HEK293 (cell line): ENCODE measurements at regions not wholly inside any gene's neighbourhood (a gene's known extent, or its start where the extent isn't known, plus 50 kb on each side); places are given as distances from the start of the nearest gene placed in this dataset.

Experiments
- BCL11A ChIP-seq: fragments of 450-650 bp; formaldehyde crosslinking; IDR thresholded peaks from 2 replicates; pipeline ENCODE4 v1.5.1; 2016; ENCODE audit warnings: low read depth, missing biosample characterization, missing genetic modification characterization
- HOXC10 ChIP-seq: sonication (generic); formaldehyde crosslinking; IDR thresholded peaks from 2 replicates; pipeline ENCODE4 v1.8.1; 2023; ENCODE audit warnings: mild to moderate bottlenecking, missing genetic modification reagents
- IKZF3 ChIP-seq: fragments of 450-650 bp; IDR thresholded peaks from 2 replicates; pipeline ENCODE4 v1.5.0; 2018; ENCODE audit warnings: missing biosample characterization, mild to moderate bottlenecking, missing genetic modification characterization, moderate library complexity
- OSR2 ChIP-seq: fragments of 450-650 bp; formaldehyde crosslinking; IDR thresholded peaks from 2 replicates; pipeline ENCODE4 v1.5.1; 2016; ENCODE audit warnings: missing biosample characterization, missing genetic modification characterization
- PRDM4 ChIP-seq: fragments of 450-650 bp; formaldehyde crosslinking; IDR thresholded peaks from 2 replicates; pipeline ENCODE4 v1.5.1; 2017; ENCODE audit warnings: missing biosample characterization, missing genetic modification characterization
- SCRT1 ChIP-seq: fragments of 450-650 bp; formaldehyde crosslinking; IDR thresholded peaks from 2 replicates; pipeline ENCODE4 v1.5.1; 2016; ENCODE audit warnings: missing biosample characterization, missing genetic modification characterization, borderline replicate concordance
- ZFHX2 ChIP-seq: fragments of 450-650 bp; formaldehyde crosslinking; conservative IDR thresholded peaks from 2 replicates; pipeline ENCODE4 v1.5.1; 2016; ENCODE audit warnings: missing biosample characterization, missing genetic modification characterization
- ZFP37 ChIP-seq: fragments of 450-650 bp; formaldehyde crosslinking; IDR thresholded peaks from 2 replicates; pipeline ENCODE4 v1.5.1; 2016; ENCODE audit warnings: missing biosample characterization, missing genetic modification characterization
- ZNF112 ChIP-seq: fragments of 450-650 bp; formaldehyde crosslinking; IDR thresholded peaks from 2 replicates; pipeline ENCODE4 v1.5.0; 2017; ENCODE audit warnings: missing biosample characterization, missing genetic modification characterization
- ZNF114 ChIP-seq: fragments of 450-650 bp; formaldehyde crosslinking; IDR thresholded peaks from 2 replicates; pipeline ENCODE4 v1.5.0; 2017; ENCODE audit warnings: missing biosample characterization, missing genetic modification characterization
- ZNF133 ChIP-seq: fragments of 450-650 bp; formaldehyde crosslinking; IDR thresholded peaks from 2 replicates; pipeline ENCODE4 v1.5.1; 2016; ENCODE audit warnings: missing biosample characterization, missing genetic modification characterization
- ZNF157 ChIP-seq: fragments of 450-650 bp; formaldehyde crosslinking; IDR thresholded peaks from 2 replicates; pipeline ENCODE4 v1.5.1; 2016; ENCODE audit warnings: missing biosample characterization, missing genetic modification characterization
- ZNF280D ChIP-seq: fragments of 450-650 bp; formaldehyde crosslinking; IDR thresholded peaks from 2 replicates; pipeline ENCODE4 v1.5.1; 2016; ENCODE audit warnings: missing biosample characterization, missing genetic modification characterization
- ZNF292 ChIP-seq: fragments of 450-650 bp; formaldehyde crosslinking; IDR thresholded peaks from 2 replicates; pipeline ENCODE4 v1.5.1; 2016; ENCODE audit warnings: low read depth, missing biosample characterization, missing genetic modification characterization, borderline replicate concordance
- ZNF362 ChIP-seq: fragments of 450-650 bp; formaldehyde crosslinking; IDR thresholded peaks from 2 replicates; pipeline ENCODE4 v1.5.1; 2016; ENCODE audit warnings: missing biosample characterization, missing genetic modification characterization
- ZNF394 ChIP-seq: fragments of 450-650 bp; formaldehyde crosslinking; IDR thresholded peaks from 2 replicates; pipeline ENCODE4 v1.5.1; 2016; ENCODE audit warnings: missing biosample characterization, missing genetic modification characterization, mild to moderate bottlenecking, moderate library complexity, borderline replicate concordance
- ZNF398 ChIP-seq: fragments of 450-650 bp; formaldehyde crosslinking; IDR thresholded peaks from 2 replicates; pipeline ENCODE4 v1.5.1; 2017; ENCODE audit warnings: missing biosample characterization, missing genetic modification characterization
- ZNF521 ChIP-seq: fragments of 450-650 bp; formaldehyde crosslinking; IDR thresholded peaks from 2 replicates; pipeline ENCODE4 v1.5.1; 2017; ENCODE audit warnings: missing biosample characterization, mild to moderate bottlenecking, missing genetic modification characterization
- ZNF529 ChIP-seq: fragments of 450-650 bp; formaldehyde crosslinking; IDR thresholded peaks from 2 replicates; pipeline ENCODE4 v1.5.1; 2017; ENCODE audit warnings: missing genetic modification characterization, missing biosample characterization; ENCODE audit not compliant: insufficient replicate concordance
- ZNF558 ChIP-seq: fragments of 450-650 bp; formaldehyde crosslinking; IDR thresholded peaks from 2 replicates; pipeline ENCODE4 v1.5.1; 2016; ENCODE audit warnings: missing biosample characterization, missing genetic modification characterization
- ZNF561 ChIP-seq: fragments of 450-650 bp; IDR thresholded peaks from 2 replicates; pipeline ENCODE4 v1.5.1; 2018; ENCODE audit warnings: missing biosample characterization, missing genetic modification characterization, borderline replicate concordance
- ZNF629 ChIP-seq: fragments of 450-650 bp; formaldehyde crosslinking; IDR thresholded peaks from 2 replicates; pipeline ENCODE4 v1.5.1; 2017; ENCODE audit warnings: missing biosample characterization, missing genetic modification characterization
- ZNF701 ChIP-seq: fragments of 450-650 bp; formaldehyde crosslinking; IDR thresholded peaks from 2 replicates; pipeline ENCODE4 v1.5.1; 2016; ENCODE audit warnings: missing biosample characterization, missing genetic modification characterization
- ZNF843 ChIP-seq: fragments of 450-650 bp; formaldehyde crosslinking; IDR thresholded peaks from 2 replicates; pipeline ENCODE4 v1.5.1; 2016; ENCODE audit warnings: missing biosample characterization, missing genetic modification characterization
- ZSCAN16 ChIP-seq: fragments of 450-650 bp; formaldehyde crosslinking; IDR thresholded peaks from 2 replicates; pipeline ENCODE4 v1.5.1; 2016; ENCODE audit warnings: missing biosample characterization, missing genetic modification characterization
- TF ChIP-seq, protein P1 (sequence below): fragments of 450-650 bp; formaldehyde crosslinking; IDR thresholded peaks from 2 replicates; pipeline ENCODE4 v1.5.1; 2016; ENCODE audit warnings: missing biosample characterization, missing genetic modification characterization

DNA sequence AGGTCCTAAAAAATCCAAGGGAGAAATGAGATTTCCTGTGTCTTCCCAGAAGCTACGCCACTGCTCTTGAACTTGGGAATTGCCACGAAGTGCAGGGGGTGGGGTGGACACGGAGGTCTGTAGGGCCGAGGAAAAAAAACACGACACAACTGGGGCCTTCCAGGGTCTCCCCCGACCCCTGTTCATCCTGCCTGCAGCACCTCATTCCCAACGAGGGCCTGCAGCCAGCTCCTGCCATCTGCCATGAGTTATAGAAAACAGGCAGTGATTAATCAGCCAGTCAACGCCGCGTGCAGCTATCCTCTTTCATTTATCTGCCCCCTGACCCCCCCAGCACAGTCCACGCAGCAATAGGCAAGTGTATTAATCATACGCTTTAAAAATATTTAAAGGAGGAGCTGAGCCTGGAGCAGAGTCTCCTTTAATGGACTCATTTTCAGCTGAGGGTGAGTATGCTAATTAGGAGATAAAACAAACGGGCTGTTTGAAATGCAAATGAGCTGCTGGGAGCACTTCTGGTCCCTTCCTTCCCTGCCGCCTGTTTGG lies 209.9 kb downstream of the TFCP2L1 start (continued):
- TF ChIP-seq ZNF521 (no peak), ZNF280D (tag by site-specific recombination) (no peak), ZNF701 (no peak), IKZF3 (tag by site-specific recombination) (peak; percentile 71), ZNF394 (tag by site-specific recombination) (peak; percentile 75), ZSCAN16 (tag by site-specific recombination) (no peak), ZNF114 (tag by site-specific recombination) (no peak), ZNF133 (tag by site-specific recombination) (no peak), OSR2 (tag by site-specific recombination) (no peak), ZNF292 (no peak), ZFP37 (tag by site-specific recombination) (no peak), ZNF362 (tag by site-specific recombination) (no peak), BCL11A (tag by site-specific recombination) (no peak), ZNF157 (no peak), ZFHX2 (tag by site-specific recombination) (no peak), ZNF398 (tag by site-specific recombination) (no peak), SCRT1 (tag by site-specific recombination) (no peak), ZNF629 (tag by site-specific recombination) (peak; percentile 73; the same call in 1 of the 2 replicates), ZNF112 (no peak), PRDM4 (tag by site-specific recombination) (0 out of 2 replicates have a peak, but pooled peaks have one; percentile 17), ZNF529 (tag by site-specific recombination) (no peak), ZNF561 (tag by site-specific recombination) (no peak), ZNF558 (tag by site-specific recombination) (no peak; the same call in 1 of the 2 replicates), HOXC10 (no peak), ZNF843 (tag by site-specific recombination) (no peak)
- TF ChIP-seq, protein P1, sequence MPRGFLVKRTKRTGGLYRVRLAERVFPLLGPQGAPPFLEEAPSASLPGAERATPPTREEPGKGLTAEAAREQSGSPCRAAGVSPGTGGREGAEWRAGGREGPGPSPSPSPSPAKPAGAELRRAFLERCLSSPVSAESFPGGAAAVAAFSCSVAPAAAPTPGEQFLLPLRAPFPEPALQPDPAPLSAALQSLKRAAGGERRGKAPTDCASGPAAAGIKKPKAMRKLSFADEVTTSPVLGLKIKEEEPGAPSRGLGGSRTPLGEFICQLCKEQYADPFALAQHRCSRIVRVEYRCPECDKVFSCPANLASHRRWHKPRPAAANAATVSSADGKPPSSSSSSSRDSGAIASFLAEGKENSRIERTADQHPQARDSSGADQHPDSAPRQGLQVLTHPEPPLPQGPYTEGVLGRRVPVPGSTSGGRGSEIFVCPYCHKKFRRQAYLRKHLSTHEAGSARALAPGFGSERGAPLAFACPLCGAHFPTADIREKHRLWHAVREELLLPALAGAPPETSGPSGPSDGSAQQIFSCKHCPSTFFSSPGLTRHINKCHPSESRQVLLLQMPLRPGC (tag by site-specific recombination), result no peak; the same call in 1 of the 2 replicates
